Astrocyte of the spinal cord (primary cell): ENCODE measurements at regions not wholly inside any gene's neighbourhood (a gene's known extent, or its start where the extent isn't known, plus 50 kb on each side); places are given as distances from the start of the nearest gene placed in this dataset.

Experiments used
- DNase-seq: peaks from one replicate; pipeline ENCODE4 v3.0.0; 2011; ENCODE audit warnings: low read depth, low spot score
- H3K4me3 ChIP-seq: 2 replicates; pipeline ENCODE4 v1.5.1; 2011; ENCODE audit warnings: low read depth, mild to moderate bottlenecking, low read length, moderate library complexity
- in situ Hi-C: cut with HindIII; loops from 2 replicates; pipeline ENCODE4 v1.10.0; 2017; ENCODE audit warnings: low sequenced_read_pairs
- TF ChIP-seq, protein P1 (sequence below): IDR thresholded peaks from 2 replicates; pipeline ENCODE4 v1.5.1; 2012; ENCODE audit warnings: low read depth, mild to moderate bottlenecking, low read length, inconsistent platforms

DNA sequence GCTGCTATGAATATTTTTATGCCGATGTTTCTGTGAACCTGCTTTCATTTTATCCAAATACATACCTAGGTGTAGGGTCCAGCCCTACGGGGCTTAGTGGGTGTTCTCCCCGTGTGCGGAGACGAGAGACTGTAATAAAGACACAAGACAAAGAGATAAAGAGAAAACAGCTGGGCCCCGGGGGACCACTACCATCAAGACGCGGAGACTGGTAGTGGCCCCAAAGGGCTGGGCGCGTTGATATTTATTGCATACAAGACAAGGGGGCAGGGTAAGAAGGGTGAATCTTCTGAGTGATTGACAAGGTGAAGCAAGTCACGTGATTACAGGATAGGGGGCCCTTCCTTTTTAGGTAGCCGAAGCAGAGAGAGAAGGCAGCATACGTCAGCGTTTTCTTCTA, 920.1 kb downstream of the BRD1 start:
- TF ChIP-seq, protein P1, sequence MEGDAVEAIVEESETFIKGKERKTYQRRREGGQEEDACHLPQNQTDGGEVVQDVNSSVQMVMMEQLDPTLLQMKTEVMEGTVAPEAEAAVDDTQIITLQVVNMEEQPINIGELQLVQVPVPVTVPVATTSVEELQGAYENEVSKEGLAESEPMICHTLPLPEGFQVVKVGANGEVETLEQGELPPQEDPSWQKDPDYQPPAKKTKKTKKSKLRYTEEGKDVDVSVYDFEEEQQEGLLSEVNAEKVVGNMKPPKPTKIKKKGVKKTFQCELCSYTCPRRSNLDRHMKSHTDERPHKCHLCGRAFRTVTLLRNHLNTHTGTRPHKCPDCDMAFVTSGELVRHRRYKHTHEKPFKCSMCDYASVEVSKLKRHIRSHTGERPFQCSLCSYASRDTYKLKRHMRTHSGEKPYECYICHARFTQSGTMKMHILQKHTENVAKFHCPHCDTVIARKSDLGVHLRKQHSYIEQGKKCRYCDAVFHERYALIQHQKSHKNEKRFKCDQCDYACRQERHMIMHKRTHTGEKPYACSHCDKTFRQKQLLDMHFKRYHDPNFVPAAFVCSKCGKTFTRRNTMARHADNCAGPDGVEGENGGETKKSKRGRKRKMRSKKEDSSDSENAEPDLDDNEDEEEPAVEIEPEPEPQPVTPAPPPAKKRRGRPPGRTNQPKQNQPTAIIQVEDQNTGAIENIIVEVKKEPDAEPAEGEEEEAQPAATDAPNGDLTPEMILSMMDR = no peak
- no peak for DNase-seq
- in situ Hi-C loops = no loop called here
- no peak overlapping the region for H3K4me3 ChIP-seq

- in situ Hi-C loops = no loop called here
- TF ChIP-seq, protein P1 = no peak
- no peak overlapping the region for H3K4me3 ChIP-seq
- DNase-seq = no peak
These were observed 921.3 kb downstream of the BRD1 start for GRCh38 chr22:48906216-48906835.

DNA sequence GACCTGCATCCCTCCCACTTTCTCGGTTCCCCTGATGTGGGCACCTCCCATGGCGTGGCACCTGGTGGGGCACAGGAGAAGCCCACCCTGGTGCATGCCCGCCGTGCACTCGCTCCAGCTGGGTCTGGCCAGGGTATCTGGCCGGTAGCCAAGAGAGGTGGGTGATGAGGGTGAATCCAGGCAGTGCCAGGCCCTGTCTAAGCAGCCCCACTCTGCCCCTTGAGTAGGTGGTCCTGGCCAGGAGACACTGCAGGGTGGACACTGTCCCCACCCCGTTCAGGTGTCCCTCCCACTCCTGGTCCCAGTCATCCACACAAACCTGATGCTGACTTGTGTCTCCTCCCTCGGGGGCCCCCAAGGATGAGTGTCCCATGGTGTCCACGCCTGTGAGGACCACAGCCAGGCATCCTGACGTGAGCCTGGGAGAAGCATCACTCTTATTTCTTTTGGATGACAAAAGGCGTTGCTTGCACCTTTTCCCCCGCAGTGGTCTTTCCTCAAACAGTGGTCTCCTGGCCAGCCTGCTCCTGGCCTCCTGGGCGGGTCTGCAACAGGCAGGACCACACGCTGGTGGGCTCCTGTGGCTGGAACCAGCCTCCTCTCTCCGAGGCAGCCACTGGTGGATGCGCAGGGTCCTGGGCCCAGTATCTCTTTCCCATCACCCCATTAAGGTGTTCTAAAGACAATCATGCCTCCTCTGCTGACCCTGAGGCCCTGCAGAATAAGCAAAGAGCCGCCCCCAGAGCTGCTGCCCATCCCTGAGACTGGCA, 922.3 kb downstream of the BRD1 start:
- in situ Hi-C loops = no loop called here
- no peak overlapping the region for H3K4me3 ChIP-seq
- DNase-seq = no peak
- TF ChIP-seq, protein P1 = no peak

- no peak for DNase-seq
- no peak overlapping the region for H3K4me3 ChIP-seq
- in situ Hi-C loops = no loop called here
- TF ChIP-seq, protein P1 = no peak
These were observed 924.6 kb downstream of the BRD1 start for GRCh38 chr22:48902983-48903650.

DNA sequence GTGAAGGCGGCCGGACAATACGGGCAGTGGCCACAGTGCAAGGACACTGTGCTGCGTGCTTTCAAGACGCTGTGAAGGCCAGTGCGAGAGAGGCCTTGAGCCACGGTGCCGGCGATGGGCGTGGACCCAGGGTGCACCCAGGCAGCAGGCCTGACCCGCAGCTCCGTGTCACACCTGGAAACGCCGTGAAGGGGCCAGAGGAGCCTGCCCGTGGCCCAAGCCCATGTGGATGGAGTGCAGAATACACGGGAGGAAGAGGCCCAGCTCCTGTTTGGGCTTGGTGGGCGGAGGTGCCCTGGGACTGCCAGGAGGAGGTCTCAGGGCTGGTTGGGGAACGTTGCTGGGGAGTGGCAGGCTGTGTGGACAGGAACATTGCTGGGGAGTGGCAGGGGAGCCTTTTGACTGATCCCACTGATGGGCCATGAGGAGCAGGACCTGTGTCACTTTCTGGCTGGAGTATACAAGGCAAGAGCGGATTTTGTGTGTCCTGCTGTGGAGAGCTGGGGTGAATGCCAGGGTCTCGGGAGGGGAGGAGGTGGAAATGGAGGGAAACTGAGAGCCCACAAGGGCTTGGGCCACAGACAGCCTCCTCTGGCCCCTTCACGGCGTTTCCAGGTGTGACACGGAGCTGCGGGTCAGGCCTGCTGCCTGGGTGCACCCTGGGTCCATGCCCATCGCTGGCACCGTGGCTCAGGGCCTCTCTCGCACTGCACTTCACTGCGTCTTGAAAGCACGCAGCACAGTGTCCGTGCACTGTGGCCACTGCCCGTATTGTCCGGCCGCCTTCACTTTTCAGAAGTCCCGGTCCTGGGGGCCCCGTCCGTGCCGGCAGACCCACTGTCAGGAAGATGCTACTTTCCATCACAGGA, 925.4 kb downstream of the BRD1 start:
- TF ChIP-seq, protein P1 = no peak
- DNase-seq = no peak
- no peak overlapping the region for H3K4me3 ChIP-seq
- in situ Hi-C loops = no loop called here

- H3K4me3 ChIP-seq = no peak overlapping the region
- no peak for DNase-seq
- in situ Hi-C loops = no loop called here
- TF ChIP-seq, protein P1 = no peak
These were observed 926.3 kb downstream of the BRD1 start for GRCh38 chr22:48901324-48901723.
